RWPE1 (cell line): ENCODE measurements at regions not wholly inside any gene's neighbourhood (a gene's known extent, or its start where the extent isn't known, plus 50 kb on each side); places are given as distances from the start of the nearest gene placed in this dataset.

ENCODE experiments used
- CTCF ChIA-PET: fragments of 350-600 bp; sonication (Branson Sonifier 250); formaldehyde crosslinking; extraction: SDS; loops from one replicate; lab custom pipeline; 2021; lab: Yijun Ruan, JAX
- POLR2A ChIA-PET: fragments of 400-600 bp; formaldehyde crosslinking; extraction: SDS; loops from one replicate; lab custom pipeline; 2020; ENCODE audit warnings: antibody characterized with exemption; ENCODE audit not compliant: low non-redundant PET; lab: Yijun Ruan, JAX
- DNase-seq: peaks from one replicate; pipeline ENCODE4 v3.0.0; 2012; ENCODE audit warnings: low spot score
- H3K27ac ChIP-seq: fragments of 450-650 bp; 2 replicates; pipeline ENCODE4 v1.5.1; 2017
- CTCF ChIP-seq: fragments of 450-650 bp; conservative IDR thresholded peaks from 2 replicates; pipeline ENCODE4 v1.5.1; 2017; ENCODE audit warnings: low read depth, mild to moderate bottlenecking

GRCh38 chr10:108399465-108399864 is 1235.0 kb upstream of the SORCS1 start:
- no peak for DNase-seq
- POLR2A ChIA-PET = no interaction called here
- no peak for TF ChIP-seq CTCF
- no peak overlapping the region for H3K27ac ChIP-seq
- CTCF ChIA-PET = interaction anchor here (0.6 kb wide), 1 partner anchor 22 kb away, joined by 4 read pairs; no protein-coding TSS in a partner anchor

GRCh38 chr10:108393089-108393488 is 1228.6 kb upstream of the SORCS1 start:
- POLR2A ChIA-PET = no interaction called here
- no peak overlapping the region for H3K27ac ChIP-seq
- CTCF ChIA-PET = no interaction called here

GRCh38 chr10:108392286-108392685 is 1227.8 kb upstream of the SORCS1 start:
- peak; percentile 38 for DNase-seq
- CTCF ChIA-PET = no interaction called here
- no peak for TF ChIP-seq CTCF
- H3K27ac ChIP-seq = no peak overlapping the region
- POLR2A ChIA-PET = no interaction called here

More at GRCh38 chr10:108393089-108393488, 1228.6 kb upstream of the SORCS1 start:
- no peak for TF ChIP-seq CTCF
- DNase-seq = peak; percentile 50

GRCh38 chr10:108388706-108389105 is 1224.2 kb upstream of the SORCS1 start:
- no peak overlapping the region for H3K27ac ChIP-seq
- POLR2A ChIA-PET = no interaction called here
- CTCF ChIA-PET = no interaction called here
- no peak for TF ChIP-seq CTCF
- DNase-seq = no peak

GRCh38 chr10:108385963-108386362 is 1221.5 kb upstream of the SORCS1 start:
- POLR2A ChIA-PET = no interaction called here
- no peak overlapping the region for H3K27ac ChIP-seq
- TF ChIP-seq CTCF = no peak
- CTCF ChIA-PET = no interaction called here
- DNase-seq = no peak

GRCh38 chr10:108384378-108384777 is 1219.9 kb upstream of the SORCS1 start:
- DNase-seq = no peak
- TF ChIP-seq CTCF = no peak
- ChIA-PET CTCF (no interaction called here), POLR2A (no interaction called here)
- no peak overlapping the region for H3K27ac ChIP-seq

- H3K27ac ChIP-seq = no peak overlapping the region
- no peak for DNase-seq
- ChIA-PET CTCF (no interaction called here), POLR2A (no interaction called here)
- TF ChIP-seq CTCF = no peak
Observed at GRCh38 chr10:108378779-108379178, 1214.3 kb upstream of the SORCS1 start.
